WTC11 (cell line): ENCODE measurements at regions not wholly inside any gene's neighbourhood (a gene's known extent, or its start where the extent isn't known, plus 50 kb on each side); places are given as distances from the start of the nearest gene placed in this dataset.
A peak's percentile ranks its signal among the peaks of the same experiment; 100 is the strongest.

Experiments used
- CBFB ChIP-seq: sonication (generic); formaldehyde crosslinking; IDR thresholded peaks from 2 replicates; pipeline ENCODE4 v1.8.1; 2022; ENCODE audit warnings: mild to moderate bottlenecking, low read depth, missing genetic modification reagents
- CREB1 ChIP-seq: sonication (generic); formaldehyde crosslinking; IDR thresholded peaks from 2 replicates; pipeline ENCODE4 v1.8.0; 2023; ENCODE audit warnings: mild to moderate bottlenecking, missing genetic modification reagents
- CTCF ChIP-seq: fragments of 200-600 bp; IDR thresholded peaks from 2 replicates; pipeline ENCODE4 v1.8.0; 2022; ENCODE audit warnings: antibody characterized with exemption
- ETV6 ChIP-seq: sonication (generic); formaldehyde crosslinking; IDR thresholded peaks from 2 replicates; pipeline ENCODE4 v1.8.1; 2022; ENCODE audit warnings: mild to moderate bottlenecking, missing genetic modification reagents

GRCh38 chr4:121252224-121252806, 88.2 kb upstream of the TNIP3 start:
- TF ChIP-seq ETV6 (CRISPR knock-in tag) (no peak), CTCF (peak; percentile 70), CBFB (CRISPR knock-in tag) (no peak), CREB1 (no peak)
